HEK293 (cell line): ENCODE measurements at regions not wholly inside any gene's neighbourhood (a gene's known extent, or its start where the extent isn't known, plus 50 kb on each side); places are given as distances from the start of the nearest gene placed in this dataset.

Experiments
- CTCF ChIA-PET: fragments of 350-600 bp; formaldehyde crosslinking; extraction: SDS; loops from one replicate; lab custom pipeline; 2021; ENCODE audit warnings: antibody characterized with exemption; lab: Yijun Ruan, JAX
- POLR2A ChIA-PET: fragments of 300-600 bp; formaldehyde crosslinking; extraction: SDS; loops from one replicate; lab custom pipeline; 2020; ENCODE audit warnings: antibody characterized with exemption, inconsistent platforms; lab: Yijun Ruan, JAX
- H3K27ac ChIP-seq: fragments of 200-500 bp; sonication (Bioruptor generic); 2 replicates; pipeline ENCODE4 v1.5.1; 2014; ENCODE audit warnings: low read depth, low read length, control low read depth, inconsistent platforms; ENCODE audit errors: extremely low read depth
- H3K36me3 ChIP-seq, 2 experiments: fragments of 200-500 bp in 1 of 2; sonication (Bioruptor generic) in 1 of 2; 1 replicate in 1 of 2; 2 replicates in 1 of 2; pipeline ENCODE4 v1.5.1; 2014 to 2017; ENCODE audit warnings: inconsistent platforms in 2 of 2, low read length in 2 of 2; ENCODE audit not compliant: control insufficient read depth in 2 of 2, insufficient read depth in 1 of 2
- H3K4me1 ChIP-seq: fragments of 200-500 bp; sonication (Bioruptor generic); 2 replicates; pipeline ENCODE4 v1.5.1; 2014; ENCODE audit warnings: mild to moderate bottlenecking, low read length, inconsistent platforms; ENCODE audit not compliant: control insufficient read depth, insufficient read depth
- H3K4me3 ChIP-seq: 2 replicates; pipeline ENCODE4 v1.5.1; 2011; ENCODE audit warnings: low read depth, mild to moderate bottlenecking, control low read depth, low read length, moderate library complexity
- H3K9me3 ChIP-seq: fragments of 200-500 bp; sonication (Bioruptor generic); 2 replicates; pipeline ENCODE4 v1.5.1; 2014; ENCODE audit warnings: low read depth, low read length, inconsistent platforms; ENCODE audit not compliant: control insufficient read depth, insufficient read depth
- BCL6B ChIP-seq: fragments of 450-650 bp; formaldehyde crosslinking; IDR thresholded peaks from 2 replicates; pipeline ENCODE4 v1.5.1; 2017; ENCODE audit warnings: missing biosample characterization, missing genetic modification characterization
- REST ChIP-seq: fragments of 450-650 bp; formaldehyde crosslinking; IDR thresholded peaks from 2 replicates; pipeline ENCODE4 v1.5.1; 2016; ENCODE audit warnings: missing biosample characterization, missing genetic modification characterization
- SALL2 ChIP-seq: fragments of 450-650 bp; formaldehyde crosslinking; IDR thresholded peaks from 2 replicates; pipeline ENCODE4 v1.5.0; 2017; ENCODE audit warnings: missing biosample characterization, mild to moderate bottlenecking, missing genetic modification characterization, borderline replicate concordance
- ZBTB17 ChIP-seq: fragments of 450-650 bp; formaldehyde crosslinking; IDR thresholded peaks from 2 replicates; pipeline ENCODE4 v1.5.1; 2016; ENCODE audit warnings: missing biosample characterization, missing genetic modification characterization
- ZBTB49 ChIP-seq: fragments of 450-650 bp; formaldehyde crosslinking; IDR thresholded peaks from 2 replicates; pipeline ENCODE4 v1.5.1; 2016; ENCODE audit warnings: missing biosample characterization, missing genetic modification characterization, low read depth
- ZBTB6 ChIP-seq: fragments of 450-650 bp; formaldehyde crosslinking; IDR thresholded peaks from 2 replicates; pipeline ENCODE4 v1.5.1; 2017; ENCODE audit warnings: missing biosample characterization, missing genetic modification characterization
- ZNF121 ChIP-seq: fragments of 450-650 bp; formaldehyde crosslinking; IDR thresholded peaks from 2 replicates; pipeline ENCODE4 v1.5.1; 2016; ENCODE audit warnings: missing biosample characterization, missing genetic modification characterization
- ZNF24 ChIP-seq: fragments of 450-650 bp; formaldehyde crosslinking; IDR thresholded peaks from 2 replicates; pipeline ENCODE4 v1.5.1; 2016; ENCODE audit warnings: missing biosample characterization, missing genetic modification characterization
- ZNF341 ChIP-seq: fragments of 450-650 bp; formaldehyde crosslinking; IDR thresholded peaks from 2 replicates; pipeline ENCODE4; 2016; ENCODE audit warnings: low read depth, missing biosample characterization, missing genetic modification characterization
- ZNF501 ChIP-seq: fragments of 450-650 bp; formaldehyde crosslinking; IDR thresholded peaks from 2 replicates; pipeline ENCODE4 v1.5.1; 2016; ENCODE audit warnings: missing biosample characterization, missing genetic modification characterization
- ZNF513 ChIP-seq: fragments of 450-650 bp; IDR thresholded peaks from 2 replicates; pipeline ENCODE4 v1.5.1; 2018; ENCODE audit warnings: missing biosample characterization, missing genetic modification characterization
- ZNF561 ChIP-seq: fragments of 450-650 bp; IDR thresholded peaks from 2 replicates; pipeline ENCODE4 v1.5.1; 2018; ENCODE audit warnings: missing biosample characterization, missing genetic modification characterization, borderline replicate concordance
- ZNF76 ChIP-seq: fragments of 450-650 bp; formaldehyde crosslinking; IDR thresholded peaks from 2 replicates; pipeline ENCODE4; 2016; ENCODE audit warnings: low read depth, missing biosample characterization, missing genetic modification characterization, borderline replicate concordance
- ZXDB ChIP-seq: fragments of 450-650 bp; formaldehyde crosslinking; IDR thresholded peaks from 2 replicates; pipeline ENCODE4 v1.5.1; 2016; ENCODE audit warnings: missing biosample characterization, missing genetic modification characterization

- TF ChIP-seq REST (no peak), ZBTB17 (no peak)
Measured at GRCh38 chr4:132228676-132229075, 920.4 kb upstream of the PCDH10 start (continued).

GRCh38 chr4:132230025-132230424 is 919.1 kb upstream of the PCDH10 start:
- Histone ChIP-seq H3K27ac (no peak overlapping the region), H3K36me3 (no peaks in the 10 kb centered on the region), H3K9me3 (no peaks in the 10 kb centered on the region), H3K4me1 (no peaks in the 10 kb centered on the region), H3K4me3 (no peak overlapping the region)
- POLR2A ChIA-PET, result no interaction called here
- CTCF ChIA-PET, result no interaction called here
- TF ChIP-seq ZNF341 (tag by site-specific recombination), result no peak

GRCh38 chr4:132238697-132239096 is 910.4 kb upstream of the PCDH10 start:
- Histone ChIP-seq H3K4me3 (no peak overlapping the region), H3K4me1 (no peaks in the 10 kb centered on the region), H3K27ac (no peak overlapping the region), H3K9me3 (no peaks in the 10 kb centered on the region), H3K36me3 (no peaks in the 10 kb centered on the region)
- POLR2A ChIA-PET, result no interaction called here
- CTCF ChIA-PET, result no interaction called here
- no peak for TF ChIP-seq ZNF121 (tag by site-specific recombination)
- no peak for TF ChIP-seq ZBTB49
- TF ChIP-seq SALL2 (tag by site-specific recombination), result no peak
- no peak for TF ChIP-seq ZNF76 (tag by site-specific recombination)
- TF ChIP-seq BCL6B (tag by site-specific recombination), result no peak
- TF ChIP-seq ZNF561 (tag by site-specific recombination), result no peak
- no peak for TF ChIP-seq ZNF513 (tag by site-specific recombination)
- TF ChIP-seq ZBTB6 (tag by site-specific recombination), result no peak
- TF ChIP-seq ZXDB (tag by site-specific recombination), result no peak
- no peak for TF ChIP-seq ZNF501 (tag by site-specific recombination)
- no peak for TF ChIP-seq ZNF24
